Uterus (tissue), 3 donors: ENCODE measurements at regions not wholly inside any gene's neighbourhood (a gene's known extent, or its start where the extent isn't known, plus 50 kb on each side); places are given as distances from the start of the nearest gene placed in this dataset.

Source experiments
- DNase-seq, 2 donors: peaks; one replicate each; pipeline ENCODE4 v3.0.0-alpha.2; 2019 to 2020
- H3K27ac ChIP-seq, 2 donors: fragments of 200-600 bp; sonication (generic); 1 replicate in 1 of 2; 2 replicates in 1 of 2; pipeline ENCODE4 v1.5.1; 2016 to 2018
- H3K27me3 ChIP-seq, 2 donors: fragments of 200-600 bp; sonication (generic); one replicate each; pipeline ENCODE4 v1.5.1; 2018 to 2019; ENCODE audit warnings: control low read depth in 1 of 2
- H3K36me3 ChIP-seq, 2 donors: fragments of 200-600 bp; sonication (generic); one replicate each; pipeline ENCODE4 v1.5.1; 2019; ENCODE audit warnings: control low read depth in 1 of 2
- H3K4me1 ChIP-seq, 2 donors: fragments of 200-600 bp; sonication (generic); one replicate each; pipeline ENCODE4 v1.5.1; 2018 to 2019; ENCODE audit warnings: control low read depth in 1 of 2
- H3K4me3 ChIP-seq, 2 donors: fragments of 200-600 bp; sonication (generic); 1 replicate in 1 of 2; 2 replicates in 1 of 2; pipeline ENCODE4 v1.5.1; 2018 to 2019; ENCODE audit warnings: mild to moderate bottlenecking in 1 of 2
- H3K9me3 ChIP-seq, 2 donors: fragments of 200-600 bp; sonication (generic); one replicate each; pipeline ENCODE4 v1.5.1; 2019; ENCODE audit warnings: control low read depth in 1 of 2
- POLR2A ChIP-seq, 2 donors: fragments of 450-650 bp; IDR thresholded peaks; one replicate each; pipeline ENCODE4 v1.6.1; 2016; ENCODE audit warnings: antibody characterized with exemption in 2 of 2, mild to moderate bottlenecking in 1 of 2, moderate library complexity in 1 of 2
- intact Hi-C: fragments of 100-400 bp; cut with DNase I; formaldehyde crosslinking; loops from one replicate; pipeline ENCODE4 v1.15.1; 2023; ENCODE audit warnings: low total_unique reads
- TF ChIP-seq, protein P1 (sequence below), 4 experiments: fragments of 200-600 bp in 2 of 4; fragments of 450-650 bp in 2 of 4; sonication (generic) in 2 of 4; IDR thresholded peaks; one replicate each; pipeline ENCODE4 v1.5.1; 2016 to 2019; ENCODE audit warnings: antibody characterized with exemption in 4 of 4, mild to moderate bottlenecking in 2 of 4, moderate library complexity in 1 of 4
- donor health status: DM: yes; HTN: yes; CAD: no.

DNA sequence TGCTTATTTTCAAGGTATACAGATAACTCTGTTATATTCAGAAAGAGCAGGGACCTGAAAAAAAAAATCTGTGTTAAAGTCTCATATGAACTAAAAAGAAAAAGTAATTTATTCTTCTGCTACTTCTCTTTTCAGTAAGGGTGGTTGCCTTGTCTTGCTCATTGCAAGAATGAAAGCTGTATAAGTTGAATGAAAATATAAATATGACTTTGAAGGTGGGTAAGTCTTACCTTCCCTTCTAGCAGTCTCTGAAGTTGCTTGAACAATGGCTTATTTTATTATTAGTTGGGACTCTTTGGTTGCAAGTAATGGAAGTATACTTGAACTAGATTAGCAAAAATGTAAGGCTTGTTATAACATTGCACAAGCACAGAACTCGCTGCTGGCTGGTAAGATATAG is 1554.9 kb downstream of the SI start:
- TF ChIP-seq, protein P1, sequence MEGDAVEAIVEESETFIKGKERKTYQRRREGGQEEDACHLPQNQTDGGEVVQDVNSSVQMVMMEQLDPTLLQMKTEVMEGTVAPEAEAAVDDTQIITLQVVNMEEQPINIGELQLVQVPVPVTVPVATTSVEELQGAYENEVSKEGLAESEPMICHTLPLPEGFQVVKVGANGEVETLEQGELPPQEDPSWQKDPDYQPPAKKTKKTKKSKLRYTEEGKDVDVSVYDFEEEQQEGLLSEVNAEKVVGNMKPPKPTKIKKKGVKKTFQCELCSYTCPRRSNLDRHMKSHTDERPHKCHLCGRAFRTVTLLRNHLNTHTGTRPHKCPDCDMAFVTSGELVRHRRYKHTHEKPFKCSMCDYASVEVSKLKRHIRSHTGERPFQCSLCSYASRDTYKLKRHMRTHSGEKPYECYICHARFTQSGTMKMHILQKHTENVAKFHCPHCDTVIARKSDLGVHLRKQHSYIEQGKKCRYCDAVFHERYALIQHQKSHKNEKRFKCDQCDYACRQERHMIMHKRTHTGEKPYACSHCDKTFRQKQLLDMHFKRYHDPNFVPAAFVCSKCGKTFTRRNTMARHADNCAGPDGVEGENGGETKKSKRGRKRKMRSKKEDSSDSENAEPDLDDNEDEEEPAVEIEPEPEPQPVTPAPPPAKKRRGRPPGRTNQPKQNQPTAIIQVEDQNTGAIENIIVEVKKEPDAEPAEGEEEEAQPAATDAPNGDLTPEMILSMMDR (IDR thresholded peaks at IDR 0.05), result no peak
- no peak for TF ChIP-seq POLR2A (IDR thresholded peaks at IDR 0.05)
- Histone ChIP-seq H3K9me3 (no peaks in the 10 kb centered on the region), H3K27ac (no peak overlapping the region), H3K4me1 (no peaks in the 10 kb centered on the region), H3K4me3 (no peak overlapping the region), H3K27me3 (no peaks in the 10 kb centered on the region), H3K36me3 (no peaks in the 10 kb centered on the region)
- DNase-seq, result no peak
- intact Hi-C loops, result no loop called here

DNA sequence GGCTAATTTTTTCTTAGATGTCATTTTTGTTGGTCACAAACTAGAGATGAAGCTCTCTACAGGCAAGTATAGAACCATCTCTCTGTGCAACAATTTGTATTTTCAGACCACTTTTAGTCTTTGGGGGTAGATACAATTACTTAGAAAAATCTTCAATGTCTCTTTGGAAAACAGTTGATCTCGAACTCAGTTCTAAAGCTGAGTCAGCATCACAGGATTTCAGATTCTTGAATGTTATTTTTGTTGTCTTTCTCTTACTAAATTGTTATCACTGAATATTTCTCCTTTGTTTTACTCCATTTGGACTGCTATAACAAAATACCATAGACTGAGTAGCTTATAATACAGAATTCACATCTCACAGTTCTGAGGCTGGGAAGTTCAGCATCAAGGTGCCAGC is 1557.0 kb downstream of the SI start:
- no peaks in the 10 kb centered on the region for H3K9me3 ChIP-seq
- no peaks in the 10 kb centered on the region for H3K36me3 ChIP-seq
- H3K27me3 ChIP-seq, result no peaks in the 10 kb centered on the region
- intact Hi-C loops, result no loop called here
- H3K4me3 ChIP-seq, result no peak overlapping the region
- no peak for DNase-seq
- no peaks in the 10 kb centered on the region for H3K4me1 ChIP-seq
- TF ChIP-seq, protein P1 (IDR thresholded peaks at IDR 0.05), result no peak
- TF ChIP-seq POLR2A (IDR thresholded peaks at IDR 0.05), result no peak
- no peak overlapping the region for H3K27ac ChIP-seq

DNA sequence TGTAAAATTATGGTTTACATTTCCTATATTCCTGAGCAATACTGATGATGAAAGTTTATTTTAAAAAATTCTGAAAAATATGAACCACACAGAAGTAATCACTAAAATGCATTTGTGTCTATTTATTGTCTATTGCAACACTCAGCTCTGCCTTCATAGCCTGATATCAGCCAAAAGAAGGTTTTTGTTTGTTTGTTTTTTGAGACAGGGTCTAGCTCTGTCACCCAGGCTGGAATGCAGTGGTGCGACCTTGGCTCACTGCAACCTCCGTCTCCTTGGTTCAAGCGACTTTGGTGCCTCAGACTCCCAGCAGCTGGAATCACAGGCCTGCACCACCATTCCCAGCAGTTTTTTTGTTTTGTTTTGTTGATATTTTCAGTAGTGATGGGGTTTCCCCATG is 1560.2 kb downstream of the SI start:
- intact Hi-C loops, result no loop called here
- Histone ChIP-seq H3K4me3 (no peak overlapping the region), H3K27ac (no peak overlapping the region), H3K9me3 (no peaks in the 10 kb centered on the region), H3K27me3 (no peaks in the 10 kb centered on the region), H3K36me3 (no peaks in the 10 kb centered on the region), H3K4me1 (no peaks in the 10 kb centered on the region)
- DNase-seq, result no peak
- TF ChIP-seq POLR2A (IDR thresholded peaks at IDR 0.05), result no peak
- TF ChIP-seq, protein P1 (IDR thresholded peaks at IDR 0.05), result no peak

- no peaks in the 10 kb centered on the region for H3K4me1 ChIP-seq
- intact Hi-C loops, result no loop called here
- no peak for TF ChIP-seq POLR2A (IDR thresholded peaks at IDR 0.05)
- TF ChIP-seq, protein P1 (IDR thresholded peaks at IDR 0.05), result no peak
- H3K27me3 ChIP-seq, result no peaks in the 10 kb centered on the region
- H3K36me3 ChIP-seq, result peaks cover 0 to 3% of the 10 kb centered on the region in 2 donors
- no peak overlapping the region for H3K4me3 ChIP-seq
- no peaks in the 10 kb centered on the region for H3K9me3 ChIP-seq
- no peak overlapping the region for H3K27ac ChIP-seq
- DNase-seq, result no peak
These were observed 1565.1 kb downstream of the SI start for GRCh38 chr3:163513149-163513657.

DNA sequence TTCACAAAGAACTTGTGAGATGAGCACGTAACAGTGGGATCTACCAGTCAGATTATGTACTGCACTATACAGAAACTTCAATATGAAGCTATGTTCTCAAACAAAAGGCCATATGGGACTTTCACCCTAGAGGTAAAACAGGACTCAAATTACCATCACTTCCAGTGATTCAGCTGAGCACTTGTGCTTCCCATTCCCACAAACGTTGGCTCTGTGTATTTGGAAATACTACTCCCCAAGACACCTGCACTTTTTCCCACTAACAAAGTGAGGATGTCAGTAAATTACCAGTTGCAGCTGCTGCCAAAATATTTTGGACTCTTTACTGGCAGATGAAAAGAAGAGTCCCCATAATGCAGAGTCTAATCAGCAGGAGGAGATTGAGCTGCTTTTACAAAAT is 1570.1 kb downstream of the SI start:
- no peak overlapping the region for H3K27ac ChIP-seq
- H3K4me3 ChIP-seq, result no peak overlapping the region
- no peaks in the 10 kb centered on the region for H3K27me3 ChIP-seq
- H3K9me3 ChIP-seq, result no peaks in the 10 kb centered on the region
- TF ChIP-seq POLR2A (IDR thresholded peaks at IDR 0.05), result no peak
- TF ChIP-seq, protein P1 (IDR thresholded peaks at IDR 0.05), result no peak
- intact Hi-C loops, result no loop called here
- H3K36me3 ChIP-seq, result peaks cover 0 to 3% of the 10 kb centered on the region in 2 donors
- no peak for DNase-seq
- no peaks in the 10 kb centered on the region for H3K4me1 ChIP-seq
